Neural cell (in vitro differentiated cells): ENCODE measurements at regions not wholly inside any gene's neighbourhood (a gene's known extent, or its start where the extent isn't known, plus 50 kb on each side); places are given as distances from the start of the nearest gene placed in this dataset.

Experiments used
- POLR2AphosphoS5 ChIP-seq: IDR thresholded peaks from 2 replicates; pipeline ENCODE4 v1.6.1; 2012
- RAD21 ChIP-seq: fragments of 450-650 bp; conservative IDR thresholded peaks from 2 replicates; pipeline ENCODE4 v1.6.1; 2014; ENCODE audit warnings: antibody characterized with exemption, mild to moderate bottlenecking, moderate library complexity
- REST ChIP-seq: IDR thresholded peaks from 2 replicates; pipeline ENCODE4 v1.6.1; 2012; ENCODE audit warnings: borderline replicate concordance
- TF ChIP-seq, protein P1 (sequence below): fragments of 450-650 bp; IDR thresholded peaks from 2 replicates; pipeline ENCODE4 v1.5.1; 2014; ENCODE audit warnings: antibody characterized with exemption, mild to moderate bottlenecking, moderate library complexity; ENCODE audit not compliant: poor library complexity, severe bottlenecking

DNA sequence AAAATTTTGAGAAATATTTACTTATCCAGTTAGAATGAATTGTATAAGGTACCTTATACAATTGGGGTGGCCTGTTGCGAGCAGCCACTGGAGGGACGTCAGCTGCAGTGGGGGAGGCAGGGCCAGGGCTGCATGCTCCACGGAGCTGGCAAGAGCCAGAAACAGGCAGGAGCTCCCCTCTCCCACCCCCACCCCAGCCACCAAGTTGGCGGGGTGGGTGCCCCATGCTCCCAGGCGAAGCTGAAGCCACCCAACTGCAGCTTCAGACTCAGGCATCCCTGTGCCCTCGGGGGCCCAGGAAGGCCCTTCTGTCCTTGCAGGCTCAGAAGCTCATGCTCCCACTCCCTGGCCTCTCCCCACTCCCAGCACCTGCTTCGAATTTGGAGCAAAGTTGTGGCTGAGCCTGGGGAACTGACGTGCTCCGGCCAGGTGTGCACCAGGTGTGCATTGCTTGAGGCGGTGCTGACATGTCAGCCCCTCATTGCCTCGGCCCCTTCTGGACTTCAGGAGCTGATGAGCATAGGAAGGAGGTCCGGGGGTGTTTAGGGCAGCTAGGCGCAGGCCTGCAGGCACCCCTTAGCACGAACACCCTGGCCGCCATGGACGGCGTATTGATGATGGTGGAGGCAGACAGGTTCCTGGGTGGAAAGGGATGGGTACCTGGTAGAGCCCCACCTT is 743.8 kb upstream of the GBE1 start:
- no peak for TF ChIP-seq REST
- no peak for TF ChIP-seq RAD21
- TF ChIP-seq, protein P1, sequence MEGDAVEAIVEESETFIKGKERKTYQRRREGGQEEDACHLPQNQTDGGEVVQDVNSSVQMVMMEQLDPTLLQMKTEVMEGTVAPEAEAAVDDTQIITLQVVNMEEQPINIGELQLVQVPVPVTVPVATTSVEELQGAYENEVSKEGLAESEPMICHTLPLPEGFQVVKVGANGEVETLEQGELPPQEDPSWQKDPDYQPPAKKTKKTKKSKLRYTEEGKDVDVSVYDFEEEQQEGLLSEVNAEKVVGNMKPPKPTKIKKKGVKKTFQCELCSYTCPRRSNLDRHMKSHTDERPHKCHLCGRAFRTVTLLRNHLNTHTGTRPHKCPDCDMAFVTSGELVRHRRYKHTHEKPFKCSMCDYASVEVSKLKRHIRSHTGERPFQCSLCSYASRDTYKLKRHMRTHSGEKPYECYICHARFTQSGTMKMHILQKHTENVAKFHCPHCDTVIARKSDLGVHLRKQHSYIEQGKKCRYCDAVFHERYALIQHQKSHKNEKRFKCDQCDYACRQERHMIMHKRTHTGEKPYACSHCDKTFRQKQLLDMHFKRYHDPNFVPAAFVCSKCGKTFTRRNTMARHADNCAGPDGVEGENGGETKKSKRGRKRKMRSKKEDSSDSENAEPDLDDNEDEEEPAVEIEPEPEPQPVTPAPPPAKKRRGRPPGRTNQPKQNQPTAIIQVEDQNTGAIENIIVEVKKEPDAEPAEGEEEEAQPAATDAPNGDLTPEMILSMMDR: no peak
- no peak for TF ChIP-seq POLR2AphosphoS5
